HG02610 (cell line): ENCODE measurements at regions not wholly inside any gene's neighbourhood (a gene's known extent, or its start where the extent isn't known, plus 50 kb on each side); places are given as distances from the start of the nearest gene placed in this dataset.
"Not testable (repeated sequence)": the region's sequence is repeated elsewhere in the genome, so short reads cannot be mapped to it uniquely, and the experiment has no call there.

ENCODE experiments used
- ATAC-seq: cut with Tn5 transposase; IDR thresholded peaks from one replicate; pipeline ENCODE4 v1.9.1; 2021; ENCODE audit warnings: mild to moderate bottlenecking, moderate library complexity; ENCODE audit not compliant: unreplicated experiment

DNA sequence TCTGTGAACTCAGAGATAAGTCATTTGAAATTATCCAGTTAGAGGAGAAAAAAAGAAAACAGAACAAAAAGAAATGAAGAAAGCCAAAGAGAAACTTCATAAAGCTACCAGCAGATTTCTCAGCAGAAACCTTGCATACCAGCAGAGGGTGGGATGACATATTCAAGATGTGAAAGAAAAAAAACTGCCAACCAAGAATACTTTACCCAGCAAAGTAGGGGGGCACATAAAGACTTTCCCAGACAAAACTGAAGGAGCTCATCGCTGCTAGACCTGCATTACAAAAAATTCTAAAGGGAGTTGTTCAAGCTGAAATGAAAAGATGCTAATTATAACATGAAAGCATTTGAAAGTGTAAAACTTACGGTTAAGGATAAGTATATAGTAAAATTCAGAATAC, 246.3 kb downstream of the FNDC1 start:
- ATAC-seq: no peak

DNA sequence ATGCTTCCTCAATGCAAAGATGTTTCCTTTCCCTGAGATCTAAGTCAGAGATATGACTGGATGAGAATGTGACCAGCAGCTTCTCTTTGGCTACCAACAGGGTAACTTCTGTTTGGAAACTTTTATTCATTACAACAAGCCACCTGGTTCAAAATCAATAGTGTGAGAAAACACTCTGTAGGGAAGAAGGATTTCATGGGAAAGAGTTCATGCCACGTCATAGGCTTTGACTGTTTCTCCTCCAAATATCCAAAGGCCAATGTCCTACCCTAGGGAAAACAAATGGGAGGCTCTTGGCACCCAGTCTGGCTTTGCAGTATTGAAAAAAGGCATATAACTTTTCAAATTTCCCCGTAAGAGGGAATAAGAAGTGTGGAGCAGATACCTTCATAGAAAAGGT, 245.5 kb downstream of the FNDC1 start:
- no peak for ATAC-seq

DNA sequence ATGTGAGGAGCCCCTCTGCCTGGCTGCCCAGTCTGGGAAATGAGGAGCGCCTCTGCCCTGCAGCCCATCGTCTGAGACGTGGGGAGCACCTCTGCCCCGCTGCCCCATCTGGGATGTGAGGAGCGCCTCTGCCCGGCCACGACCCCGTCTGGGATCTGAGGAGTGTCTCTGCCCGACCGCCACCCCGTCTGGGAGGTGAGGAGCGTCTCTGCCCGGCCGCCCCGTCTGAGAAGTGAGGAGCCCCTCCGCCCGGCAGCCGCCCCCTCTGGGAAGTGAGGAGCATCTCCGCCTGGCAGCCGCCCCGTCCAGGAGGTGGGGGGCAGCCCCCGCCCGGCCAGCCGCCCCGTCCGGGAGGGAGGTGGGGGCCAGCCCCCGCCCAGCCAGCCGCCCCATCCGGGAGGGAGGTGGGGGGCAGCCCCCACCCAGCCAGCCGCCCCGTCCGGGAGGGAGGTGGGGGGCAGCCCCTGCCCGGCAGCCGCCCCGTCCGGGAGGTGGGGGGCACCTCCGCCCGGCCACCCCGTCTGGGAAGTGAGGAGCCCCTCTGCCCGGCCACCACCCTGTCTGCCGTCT, 238.1 kb downstream of the FNDC1 start:
- not testable (repeated sequence) for ATAC-seq

DNA sequence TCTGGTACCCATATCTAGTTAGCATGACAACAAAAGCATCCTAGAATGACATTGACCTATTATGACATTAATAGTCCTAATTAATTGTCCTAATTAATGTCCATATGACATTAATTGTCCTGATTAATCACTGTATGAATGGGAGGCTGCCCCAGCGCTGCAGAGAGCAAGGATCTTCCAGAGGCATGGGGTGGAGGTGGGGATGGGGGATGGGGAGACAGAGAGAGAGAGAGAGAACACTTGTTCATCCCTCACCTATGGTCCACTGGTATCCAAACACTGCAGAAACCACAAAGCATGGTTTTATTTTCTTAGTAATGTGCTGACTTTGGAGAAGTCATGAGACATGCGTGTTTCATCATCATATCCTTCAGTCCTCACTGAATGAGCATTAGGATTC, 235.1 kb downstream of the FNDC1 start:
- no peak for ATAC-seq

DNA sequence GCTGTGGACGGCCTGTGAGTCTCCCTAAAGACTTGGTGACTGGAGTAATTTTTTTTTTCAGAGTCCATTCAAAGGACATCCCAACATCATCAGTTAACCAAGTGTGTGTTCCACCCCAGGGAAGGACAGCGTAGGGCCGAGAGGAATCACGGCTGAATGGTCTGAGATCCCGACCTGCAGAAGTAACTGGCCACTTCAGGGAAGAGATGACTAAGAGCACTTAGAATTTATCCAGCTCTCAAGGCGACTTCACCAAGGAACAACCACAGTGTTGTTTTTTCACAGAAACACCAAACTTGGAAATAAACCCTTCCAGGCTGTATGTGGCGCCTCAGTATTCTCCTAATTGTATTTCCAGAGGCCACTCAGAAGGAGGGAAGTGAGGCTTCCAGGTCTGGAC, 231.6 kb downstream of the FNDC1 start:
- ATAC-seq: no peak

DNA sequence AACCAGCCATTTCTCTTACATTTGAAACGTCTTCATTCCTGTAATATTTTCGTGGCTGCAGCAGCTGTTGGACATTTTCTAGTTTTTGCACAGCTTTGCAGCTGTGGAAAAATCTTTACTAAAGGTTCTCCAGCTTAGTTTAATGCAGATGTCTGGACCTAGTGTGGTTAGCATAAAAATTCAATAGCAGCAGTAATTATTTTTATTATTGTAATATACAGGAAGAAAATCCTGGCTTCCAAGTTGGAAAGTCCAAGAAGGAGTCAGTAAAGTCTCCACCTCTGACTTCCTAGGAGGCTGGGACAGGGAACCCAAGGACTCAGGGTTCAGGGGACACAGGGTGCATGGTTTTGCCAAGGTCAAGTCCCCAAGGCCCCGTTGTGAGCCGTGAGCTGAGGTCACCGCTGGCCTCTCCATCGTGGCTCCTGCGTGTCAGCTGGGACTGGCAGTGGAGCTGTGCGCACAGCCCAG, 230.6 kb downstream of the FNDC1 start:
- no peak for ATAC-seq

DNA sequence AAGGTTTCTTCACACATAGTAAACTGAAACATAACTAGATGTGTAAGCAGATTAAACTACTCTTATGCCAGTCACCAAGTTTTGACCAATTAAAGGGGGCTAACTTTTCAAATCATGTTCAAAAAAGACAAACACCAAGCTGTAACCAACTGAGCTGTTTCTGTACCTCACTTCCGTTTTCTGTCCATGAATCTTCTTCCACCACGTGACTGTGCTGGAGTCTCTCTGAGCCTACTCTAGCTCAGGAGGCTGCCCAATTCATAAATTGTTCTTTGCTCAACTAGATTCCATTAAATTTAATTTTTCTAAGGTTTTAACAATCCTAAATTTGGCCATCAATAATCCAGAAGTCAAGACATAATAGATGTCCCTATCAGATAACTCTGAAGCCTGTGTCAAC, 229.4 kb downstream of the FNDC1 start:
- no peak for ATAC-seq

DNA sequence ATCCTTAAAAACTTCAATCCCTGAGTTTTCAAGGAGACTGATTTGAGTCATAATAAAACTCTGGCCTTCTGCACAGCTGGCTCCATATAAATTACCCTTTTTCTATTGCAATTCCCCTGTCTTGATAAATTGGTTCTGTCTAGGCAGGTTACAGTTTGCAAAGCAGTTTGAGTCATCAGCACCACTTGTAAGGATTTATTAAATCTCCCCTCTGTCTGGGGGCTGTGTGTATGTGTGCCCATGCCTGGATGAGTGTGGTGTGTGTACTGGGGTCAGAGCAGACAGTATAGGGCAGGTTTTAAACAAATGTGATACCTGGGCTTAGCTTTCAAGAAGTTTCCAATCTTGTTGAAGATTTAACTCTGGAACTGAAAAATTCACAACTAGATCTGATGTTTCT, 228.6 kb downstream of the FNDC1 start:
- no peak for ATAC-seq

DNA sequence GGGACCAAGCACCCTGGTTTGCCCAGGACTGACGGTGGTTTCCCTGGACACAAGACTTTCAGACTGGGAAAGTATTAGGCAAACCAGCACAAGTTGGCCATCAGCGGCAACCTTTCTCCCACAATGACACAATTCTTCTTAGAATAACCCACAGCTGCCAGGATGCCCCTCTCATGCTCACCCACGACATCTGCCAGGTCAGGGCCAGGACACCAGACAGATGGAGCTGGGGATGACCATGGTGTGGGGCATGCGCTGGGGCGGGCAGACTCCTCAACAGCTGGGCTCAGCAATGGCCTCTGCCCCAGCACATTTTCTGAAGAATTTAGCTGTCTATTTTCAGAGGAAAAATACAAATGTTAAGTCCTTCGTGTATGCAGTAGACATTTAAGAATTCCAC, 226.4 kb downstream of the FNDC1 start:
- ATAC-seq: no peak

DNA sequence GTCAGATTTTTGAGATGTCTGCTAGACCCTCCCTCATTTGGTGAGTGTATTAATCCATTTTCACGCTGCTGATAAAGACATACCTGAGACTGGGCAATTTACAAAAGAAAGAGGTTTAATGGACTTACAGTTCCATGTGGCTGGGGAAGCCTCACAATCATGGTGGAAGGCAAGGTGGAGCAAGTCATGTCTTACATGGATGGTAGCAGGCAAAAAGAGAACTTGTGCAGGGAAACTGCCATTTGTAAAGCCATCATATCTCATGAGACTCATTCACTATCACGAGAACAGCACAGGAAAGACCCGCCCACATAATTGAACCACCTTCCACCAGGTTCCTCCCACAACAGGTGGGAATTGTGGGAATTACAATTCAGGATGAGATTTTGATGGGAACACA, 223.5 kb downstream of the FNDC1 start:
- ATAC-seq: not testable (repeated sequence)

DNA sequence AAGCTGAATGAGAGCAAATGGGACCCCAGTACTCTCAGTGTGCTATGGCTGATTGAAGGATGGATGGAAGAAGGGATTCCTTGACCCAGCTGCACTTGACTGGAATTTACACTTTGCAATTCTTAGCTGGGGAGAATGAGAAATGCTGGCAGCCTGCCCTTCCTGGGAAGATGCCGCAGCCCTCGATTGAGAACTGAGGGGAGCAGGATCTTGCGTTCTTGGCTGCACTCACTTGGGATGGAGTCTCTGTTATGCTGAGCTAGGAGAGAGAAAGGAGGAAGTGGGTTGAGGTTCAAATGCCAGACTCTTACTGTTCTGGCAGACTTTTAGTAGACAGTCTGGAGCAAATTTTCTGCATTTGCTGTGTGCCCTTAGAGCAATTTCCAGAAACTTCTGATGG, 221.2 kb downstream of the FNDC1 start:
- no peak for ATAC-seq

DNA sequence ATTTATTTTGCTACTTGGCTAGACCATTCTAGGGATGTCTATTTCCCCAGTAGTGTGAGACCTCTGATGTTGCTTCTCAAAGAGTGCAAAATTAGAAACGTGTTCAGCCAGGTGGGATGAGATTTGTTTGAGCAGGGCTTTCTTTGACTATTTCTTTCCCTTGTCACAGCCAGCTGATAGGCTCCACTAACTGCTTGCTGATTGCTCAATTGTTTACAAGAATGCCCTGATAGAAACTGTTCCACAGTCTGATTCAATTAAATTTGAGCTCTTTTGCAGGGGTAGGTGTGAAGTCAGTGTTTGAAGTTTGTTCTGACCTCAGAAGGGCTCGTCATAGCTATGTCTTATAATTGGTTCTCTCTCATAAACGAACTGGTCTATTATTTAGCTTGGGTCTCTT, 220.5 kb downstream of the FNDC1 start:
- no peak for ATAC-seq

DNA sequence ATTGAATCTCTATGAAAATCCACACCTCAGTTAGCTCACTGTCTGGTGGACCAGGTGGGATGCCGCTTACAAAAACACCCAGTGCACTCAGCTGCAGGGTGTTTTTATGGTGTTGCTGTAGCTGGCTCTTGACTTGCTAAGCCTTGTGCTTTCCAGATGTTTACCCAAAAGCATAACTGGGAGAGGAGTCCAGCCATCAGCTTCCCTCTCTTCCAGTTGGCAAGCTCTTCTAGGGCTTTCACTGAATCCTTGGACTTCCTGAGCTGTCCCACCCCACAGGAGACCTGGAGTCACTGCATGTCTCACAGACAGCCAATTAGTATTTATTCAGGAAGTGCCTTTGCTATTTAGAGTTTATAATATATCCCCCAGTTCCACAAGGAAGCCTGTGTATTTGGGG, 210.9 kb downstream of the FNDC1 start:
- no peak for ATAC-seq

DNA sequence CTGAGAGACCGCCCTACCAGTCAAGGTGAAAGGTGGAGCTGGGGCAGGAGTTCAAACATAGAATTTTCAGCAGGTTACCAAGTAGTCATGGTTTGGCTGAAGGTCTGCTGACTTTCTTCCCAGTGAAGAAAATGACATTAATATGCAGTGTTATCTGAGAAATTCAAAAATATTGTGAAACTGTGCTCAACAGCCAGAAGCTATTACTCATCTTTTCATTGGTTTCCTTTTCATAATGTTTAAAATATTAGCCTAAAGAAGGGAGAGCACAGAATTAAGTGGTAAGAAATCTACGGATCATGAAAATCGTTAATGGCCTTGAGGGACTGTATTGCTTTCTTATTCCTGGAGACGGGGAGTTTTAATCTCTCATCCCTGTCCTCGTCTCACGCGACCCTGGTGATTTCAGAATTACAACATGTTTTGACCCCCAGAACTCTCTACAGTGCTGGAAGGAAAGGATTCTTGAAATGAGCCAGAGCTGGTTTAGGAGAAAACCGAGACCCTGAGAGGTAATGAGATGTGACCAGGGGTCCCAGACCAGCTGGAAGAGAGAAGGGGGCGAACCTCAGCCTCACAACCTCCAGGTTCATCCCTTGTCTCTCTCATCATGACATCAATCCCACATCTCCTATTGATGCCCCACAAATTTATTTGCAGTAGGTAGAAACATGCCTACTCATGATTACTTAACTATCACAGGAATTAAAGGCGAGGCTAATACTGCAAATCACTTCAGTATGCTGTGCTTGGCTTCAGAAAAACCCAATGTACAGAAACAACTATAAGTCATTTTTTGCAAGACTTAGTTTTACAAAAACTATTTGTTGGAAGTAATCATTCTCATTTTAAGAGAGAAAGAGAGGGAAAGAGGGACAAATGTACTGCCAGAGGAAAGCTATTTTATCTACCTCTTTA, 209.5 kb downstream of the FNDC1 start:
- no peak for ATAC-seq

DNA sequence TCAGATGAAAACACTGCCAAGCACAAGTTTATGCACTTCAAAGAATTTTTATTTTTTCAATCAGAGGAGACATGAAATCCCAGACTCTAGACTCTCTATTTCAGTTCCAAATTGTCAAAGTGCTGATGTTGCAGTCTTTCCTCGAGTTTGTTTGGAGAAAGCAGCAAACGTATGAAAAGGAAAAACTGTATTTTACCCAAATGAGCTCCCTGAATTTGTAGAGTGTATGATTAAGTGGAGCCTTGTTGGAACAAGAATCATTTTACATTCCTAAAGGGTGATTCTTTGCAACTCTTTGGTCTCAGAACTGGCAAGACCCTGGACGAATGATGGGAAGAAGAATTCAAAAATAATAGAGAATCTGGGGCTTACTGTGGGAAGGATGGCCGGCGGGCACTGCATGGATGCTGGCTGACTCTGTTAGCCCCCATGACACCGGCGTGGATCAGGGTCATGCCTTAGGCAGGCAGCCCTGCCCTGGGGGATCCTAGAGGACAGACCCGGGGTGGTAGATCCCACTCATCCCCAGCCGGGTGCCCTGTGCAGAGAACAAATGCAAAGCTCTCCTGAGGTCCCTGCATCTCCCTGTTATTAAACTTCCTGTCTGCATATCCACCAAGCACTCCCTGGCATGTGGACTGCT, 207.4 kb downstream of the FNDC1 start:
- no peak for ATAC-seq

DNA sequence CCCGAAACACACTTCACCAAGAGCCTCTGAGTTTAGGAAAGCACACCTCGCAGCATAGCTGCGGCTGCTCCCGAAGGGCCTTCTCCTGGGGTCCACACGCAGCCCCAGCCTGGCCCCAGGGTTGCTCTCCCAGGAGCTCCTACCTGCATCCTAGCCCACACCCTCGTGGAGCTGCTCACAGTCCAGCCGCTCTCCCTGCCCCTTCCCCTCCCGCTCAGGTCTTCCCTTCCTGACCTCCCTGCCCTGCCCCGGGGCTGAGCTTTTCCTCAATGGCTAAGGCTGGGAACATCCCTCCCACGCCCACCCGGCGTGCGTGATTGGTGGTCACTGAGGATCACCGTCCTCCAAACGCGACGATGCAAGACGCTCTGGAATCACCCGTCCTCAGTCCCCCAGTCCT, 205.8 kb downstream of the FNDC1 start:
- ATAC-seq: no peak

DNA sequence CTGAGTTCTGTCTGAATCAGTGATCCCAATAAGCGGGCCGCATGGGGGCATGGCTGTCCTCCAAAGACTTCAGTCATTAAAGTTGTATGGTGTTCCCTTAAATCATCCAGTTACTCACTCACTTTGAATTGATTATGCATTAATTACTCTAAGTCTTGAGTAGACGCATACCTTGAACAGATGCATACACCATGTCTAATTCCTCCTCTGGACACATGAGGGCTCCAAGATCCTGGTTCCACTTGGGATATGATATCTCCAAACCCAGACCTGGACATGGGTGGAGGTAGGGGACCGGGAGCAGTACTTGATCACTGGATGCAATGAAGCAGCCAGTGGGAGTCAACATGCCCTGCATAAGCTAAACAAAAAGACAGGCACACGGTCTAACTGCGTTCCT, 204.5 kb downstream of the FNDC1 start:
- ATAC-seq: no peak

DNA sequence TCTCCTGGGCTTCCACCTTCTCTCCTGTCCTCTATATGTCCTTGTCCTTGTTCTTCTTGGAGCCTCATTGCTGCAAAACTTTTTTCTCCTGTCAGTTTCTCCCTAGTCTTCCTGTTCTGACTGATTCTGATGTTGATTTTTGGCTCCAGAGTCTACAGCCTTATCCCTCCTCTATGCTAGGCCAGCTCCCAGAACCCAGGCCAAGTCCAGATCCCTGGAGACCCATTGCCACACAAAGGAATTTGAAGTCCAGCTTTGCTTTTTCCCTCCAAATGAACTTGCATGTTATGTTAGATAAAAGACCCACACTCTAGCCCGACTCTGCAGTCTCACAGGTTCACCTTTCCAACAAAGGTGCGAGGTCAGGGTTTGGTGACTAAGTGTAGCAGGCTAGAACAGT, 203.1 kb downstream of the FNDC1 start:
- no peak for ATAC-seq

DNA sequence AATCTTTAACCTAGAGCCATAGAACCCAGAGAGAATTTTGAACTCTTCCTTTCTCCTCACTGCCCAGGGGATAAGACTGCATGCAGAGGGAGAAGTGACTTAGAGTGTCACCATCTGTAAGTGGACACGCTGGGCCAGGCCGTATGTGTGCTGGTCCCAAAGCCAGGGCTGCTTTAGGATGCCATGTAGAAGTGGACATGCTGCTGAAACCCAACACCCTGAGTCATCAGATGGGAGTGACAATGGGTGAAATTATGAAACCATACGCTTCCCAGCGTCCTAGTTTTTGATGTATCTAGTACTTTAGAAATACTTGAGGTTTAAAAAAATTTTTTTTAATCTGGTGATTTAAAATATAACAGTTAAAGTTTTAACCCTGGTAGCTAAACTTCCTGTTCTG, 191.1 kb downstream of the FNDC1 start:
- ATAC-seq: no peak

DNA sequence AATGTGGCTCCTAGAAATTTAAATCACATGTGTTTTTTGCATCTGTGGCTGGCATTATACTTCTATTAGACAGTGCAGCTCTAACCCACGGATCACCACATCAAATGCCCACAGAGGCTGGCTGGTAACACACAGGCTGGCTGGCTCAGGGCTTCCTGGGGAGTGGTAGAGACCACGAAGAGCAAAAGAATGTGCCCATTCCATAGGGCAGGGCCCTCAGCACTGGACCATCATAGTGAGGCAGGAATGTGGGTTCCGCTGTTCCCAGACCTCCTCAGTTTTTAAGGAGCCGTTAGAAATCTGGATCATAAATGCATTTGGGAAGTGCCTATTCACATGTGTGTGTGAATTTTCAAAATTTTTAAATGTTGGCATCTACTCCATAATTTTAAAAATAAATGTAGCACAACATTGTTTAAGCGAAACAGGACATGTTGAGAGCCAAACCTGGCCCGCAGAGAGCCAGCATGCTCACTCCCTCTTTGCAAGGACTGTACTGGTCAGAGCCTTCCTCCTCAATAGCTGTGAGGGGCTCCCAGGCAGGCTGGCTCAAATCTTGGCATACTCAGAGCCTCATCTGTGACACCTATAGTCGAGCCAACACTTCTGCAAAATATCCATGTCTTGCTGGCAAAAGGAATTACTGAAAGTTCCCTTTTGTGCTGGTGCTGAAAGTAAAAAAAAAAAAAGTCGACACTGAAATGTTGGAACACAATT, 190.5 kb downstream of the FNDC1 start:
- no peak for ATAC-seq

DNA sequence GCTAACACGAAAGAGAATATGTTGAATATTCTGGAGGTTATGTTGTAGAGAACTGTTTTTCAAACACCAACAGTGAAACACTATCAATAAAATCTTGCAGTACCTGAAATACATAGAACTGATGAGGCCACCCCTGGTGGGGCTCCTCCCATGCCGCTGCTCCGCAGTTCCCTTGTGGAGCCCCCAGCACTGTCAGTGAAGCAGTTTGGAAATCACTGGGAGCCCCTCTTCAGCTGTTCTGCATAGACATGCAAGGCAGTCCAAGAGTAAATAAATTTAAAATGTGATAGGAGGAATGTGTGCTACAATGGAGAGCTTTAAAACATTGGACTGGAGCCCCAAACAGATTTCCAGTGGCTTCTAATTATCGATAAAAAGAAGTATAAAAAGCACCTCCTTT, 189.4 kb downstream of the FNDC1 start:
- no peak for ATAC-seq
